ENCODE measurements at regions not wholly inside any gene's neighbourhood (a gene's known extent, or its start where the extent isn't known, plus 50 kb on each side); places are given as distances from the start of the nearest gene placed in this dataset.

- no peak overlapping the region for H3K27ac ChIP-seq
- intact Hi-C loops (cut with DNase I) = no loop called here
- WGBS, 2 donors = 100% methylated on average over 1 of the region's 1 CpG
- H3K27me3 ChIP-seq = no peaks in the 10 kb centered on the region
- no peaks in the 10 kb centered on the region for H3K4me1 ChIP-seq
- TF ChIP-seq POLR2A (IDR thresholded peaks at IDR 0.05) (no peak), CTCF (IDR thresholded peaks at IDR 0.05) (no peak)
- no peaks in the 10 kb centered on the region for H3K36me3 ChIP-seq
- H3K4me3 ChIP-seq (replicated peaks in 1 of 3) = no peak overlapping the region
- DNase-seq = no peak
- H3K9me3 ChIP-seq = no peaks in the 10 kb centered on the region
Observed at GRCh38 chr11:97722721-97723120, 1298.0 kb upstream of the CNTN5 start.

DNA sequence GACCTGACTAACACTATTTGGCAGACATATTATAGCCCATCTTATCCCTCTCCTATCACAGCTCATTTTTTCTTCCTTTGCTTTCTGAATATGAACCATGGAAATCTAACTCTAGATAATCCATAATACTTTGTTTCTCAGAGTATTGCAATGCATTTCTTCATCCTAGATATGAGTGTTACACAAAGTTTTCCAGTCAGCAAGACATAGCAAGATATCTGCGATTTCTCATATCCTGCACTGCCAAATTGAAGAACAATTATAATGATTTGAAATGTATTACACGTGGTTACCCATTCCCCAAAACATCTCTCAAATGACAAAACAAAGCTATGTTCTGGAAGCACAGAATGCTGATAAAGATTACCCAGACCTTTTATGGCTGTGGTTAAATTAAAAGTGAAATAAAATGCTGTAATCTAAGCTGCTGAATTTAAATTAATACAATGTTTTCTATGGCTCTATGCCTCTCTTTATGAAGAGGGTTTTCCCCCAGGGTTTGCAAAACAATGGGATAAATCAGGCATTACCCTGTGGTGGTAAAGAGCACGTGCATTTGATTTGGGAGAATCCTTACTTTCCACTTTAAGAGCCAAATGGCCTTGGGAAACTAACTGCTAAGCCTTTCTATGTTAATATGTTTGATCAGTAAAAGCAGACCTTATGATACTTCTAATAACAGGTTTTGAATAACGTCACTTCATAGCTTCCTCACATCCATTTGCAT, 1291.0 kb upstream of the CNTN5 start:
- H3K9me3 ChIP-seq = no peaks in the 10 kb centered on the region
- H3K4me1 ChIP-seq = no peaks in the 10 kb centered on the region
- no peaks in the 10 kb centered on the region for H3K36me3 ChIP-seq
- no peak for DNase-seq
- no peak for TF ChIP-seq POLR2A (IDR thresholded peaks at IDR 0.05)
- no peak for TF ChIP-seq CTCF (IDR thresholded peaks at IDR 0.05)
- intact Hi-C loops (cut with DNase I) = no loop called here
- no peak overlapping the region for H3K4me3 ChIP-seq (replicated peaks in 1 of 3)
- no peaks in the 10 kb centered on the region for H3K27me3 ChIP-seq
- H3K27ac ChIP-seq = no peak overlapping the region
- WGBS, 2 donors = 57 to 65% methylated on average over 4 of the region's 4 CpGs

- no peaks in the 10 kb centered on the region for H3K36me3 ChIP-seq
- H3K4me1 ChIP-seq = no peaks in the 10 kb centered on the region
- intact Hi-C loops (cut with DNase I) = no loop called here
- no peak for DNase-seq
- no peaks in the 10 kb centered on the region for H3K9me3 ChIP-seq
- no peak overlapping the region for H3K4me3 ChIP-seq (replicated peaks in 1 of 3)
- no peak for TF ChIP-seq POLR2A (IDR thresholded peaks at IDR 0.05)
- no peak for TF ChIP-seq CTCF (IDR thresholded peaks at IDR 0.05)
- WGBS, 2 donors = 50 to 68% methylated on average over 1 of the region's 1 CpG
- no peaks in the 10 kb centered on the region for H3K27me3 ChIP-seq
- H3K27ac ChIP-seq = no peak overlapping the region
Observed at GRCh38 chr11:97732011-97732632, 1288.6 kb upstream of the CNTN5 start.

DNA sequence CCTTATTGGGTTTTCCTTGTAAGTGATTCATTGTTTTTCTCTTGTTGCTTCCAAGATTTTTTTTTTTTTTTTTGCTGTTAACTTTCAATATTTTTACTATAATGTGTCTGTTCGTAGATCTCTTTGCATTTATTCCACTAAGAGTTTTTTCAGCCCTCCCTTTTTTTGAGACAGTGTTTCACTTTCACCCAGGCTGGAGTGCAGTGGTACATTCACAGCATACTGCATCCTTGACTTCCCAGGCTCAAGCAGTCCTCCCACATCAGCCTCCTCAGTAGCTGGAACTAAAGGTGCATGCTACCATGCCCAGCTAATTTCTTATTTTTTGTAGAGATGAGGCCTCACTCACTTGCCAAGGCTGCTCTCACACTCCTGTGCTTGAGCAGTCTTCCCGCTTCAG, 1282.0 kb upstream of the CNTN5 start:
- Histone ChIP-seq H3K4me1 (no peaks in the 10 kb centered on the region), H3K36me3 (no peaks in the 10 kb centered on the region), H3K4me3 (replicated peaks in 1 of 3) (no peak overlapping the region), H3K9me3 (no peaks in the 10 kb centered on the region), H3K27ac (no peak overlapping the region), H3K27me3 (no peaks in the 10 kb centered on the region)
- intact Hi-C loops (cut with DNase I) = no loop called here
- WGBS, 2 donors = 88 to 94% methylated on average over 2 of the region's 2 CpGs
- TF ChIP-seq CTCF (IDR thresholded peaks at IDR 0.05) (no peak), POLR2A (IDR thresholded peaks at IDR 0.05) (no peak)
- no peak for DNase-seq
